ENCODE measurements at regions not wholly inside any gene's neighbourhood (a gene's known extent, or its start where the extent isn't known, plus 50 kb on each side); places are given as distances from the start of the nearest gene placed in this dataset.

DNA sequence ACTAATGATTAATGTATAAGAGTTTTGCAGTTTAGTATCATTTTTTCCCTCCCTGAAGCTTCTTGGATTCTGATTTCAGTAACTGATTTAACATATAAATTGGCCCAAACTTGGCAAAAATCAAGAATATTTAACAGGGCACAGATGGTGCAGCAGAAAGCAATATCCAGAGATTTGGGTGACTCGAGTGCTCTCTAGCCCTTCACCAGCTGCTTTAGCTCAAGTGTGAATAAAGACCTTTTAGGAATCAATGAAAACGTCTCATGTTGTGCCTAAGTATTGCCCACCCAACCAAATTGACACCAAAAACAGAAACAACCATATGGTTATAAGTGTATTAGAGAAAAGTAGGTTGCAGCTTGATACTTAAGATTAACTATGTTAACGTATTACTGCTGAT lies 933.4 kb upstream of the PTPRD start:
- Histone ChIP-seq H3K4me3 (ENCODE audit: low read length) (no peak overlapping the region), H3K4me1 (ENCODE audit: control insufficient read depth, insufficient read depth, low read length) (no peaks in the 10 kb centered on the region), H3K27ac (ENCODE audit: low read length) (no peak overlapping the region), H3K36me3 (ENCODE audit: control insufficient read depth, insufficient read depth, low read length) (no peaks in the 10 kb centered on the region), H3K9me3 (ENCODE audit: control insufficient read depth, insufficient read depth, low read length) (peaks cover 12% of the 10 kb centered on the region), H3K27me3 (ENCODE audit: control insufficient read depth, insufficient read depth, low read length) (no peaks in the 10 kb centered on the region)
- no peak for TF ChIP-seq CTCF (IDR thresholded peaks at IDR 0.05)
- Mint-ChIP-seq H3K4me1 (no peaks in the 10 kb centered on the region), H3K36me3 (no peaks in the 10 kb centered on the region), H3K27me3 (ENCODE audit: low read depth in 2 of 2) (no peaks in the 10 kb centered on the region), H3K9me3 (peaks cover 0 to 6% of the 10 kb centered on the region in 2 donors), H3K27ac (no peak overlapping the region), H3K4me3 (no peak overlapping the region)
- WGBS (ENCODE audit: insufficient coverage) = 75% methylated on average over 1 of the region's 3 CpGs
- DNase-seq (no peak), ATAC-seq (no peak)
- intact Hi-C loops (cut with micrococcal nuclease) = no loop called here

DNA sequence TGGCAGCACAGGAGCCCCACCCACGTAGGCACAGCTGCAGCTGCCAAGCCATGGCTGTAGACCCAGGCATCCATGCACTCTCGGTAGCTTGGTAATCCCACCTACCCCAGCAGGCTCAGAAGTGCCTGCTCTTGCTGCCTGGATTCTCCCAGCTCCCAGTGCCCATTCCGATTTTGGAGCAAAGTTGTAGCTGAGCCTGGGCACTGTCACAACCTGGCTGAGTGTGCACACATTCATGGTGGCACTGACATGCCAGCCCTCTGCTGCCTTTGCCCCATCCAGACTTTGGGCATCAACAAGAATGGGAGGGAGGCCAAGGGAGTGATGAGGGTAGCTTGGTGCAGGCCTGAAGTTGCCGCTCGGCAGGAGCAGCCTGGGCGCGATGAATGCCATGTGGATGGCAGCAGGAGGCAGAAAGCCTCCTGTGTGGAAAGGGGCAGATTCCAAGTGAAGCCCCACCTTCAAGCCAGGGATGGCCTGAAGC lies 936.6 kb upstream of the PTPRD start:
- Histone ChIP-seq H3K4me3 (ENCODE audit: low read length) (no peak overlapping the region), H3K4me1 (ENCODE audit: control insufficient read depth, insufficient read depth, low read length) (no peaks in the 10 kb centered on the region), H3K27ac (ENCODE audit: low read length) (no peak overlapping the region), H3K27me3 (ENCODE audit: control insufficient read depth, insufficient read depth, low read length) (no peaks in the 10 kb centered on the region), H3K36me3 (ENCODE audit: control insufficient read depth, insufficient read depth, low read length) (no peaks in the 10 kb centered on the region), H3K9me3 (ENCODE audit: control insufficient read depth, insufficient read depth, low read length) (peaks cover 10% of the 10 kb centered on the region)
- intact Hi-C loops (cut with micrococcal nuclease) = no loop called here
- ATAC-seq (no peak), DNase-seq (no peak)
- H3K36me3 Mint-ChIP-seq = no peaks in the 10 kb centered on the region
- TF ChIP-seq CTCF (IDR thresholded peaks at IDR 0.05) = no peak
- H3K9me3 Mint-ChIP-seq = peaks cover 6 to 14% of the 10 kb centered on the region in 2 donors
- H3K4me1 Mint-ChIP-seq = no peaks in the 10 kb centered on the region
- H3K27ac Mint-ChIP-seq = no peak overlapping the region
- WGBS (ENCODE audit: insufficient coverage) = 86% methylated on average over 7 of the region's 7 CpGs
- no peak overlapping the region for H3K4me3 Mint-ChIP-seq
- no peaks in the 10 kb centered on the region for H3K27me3 Mint-ChIP-seq (ENCODE audit: low read depth in 2 of 2)

DNA sequence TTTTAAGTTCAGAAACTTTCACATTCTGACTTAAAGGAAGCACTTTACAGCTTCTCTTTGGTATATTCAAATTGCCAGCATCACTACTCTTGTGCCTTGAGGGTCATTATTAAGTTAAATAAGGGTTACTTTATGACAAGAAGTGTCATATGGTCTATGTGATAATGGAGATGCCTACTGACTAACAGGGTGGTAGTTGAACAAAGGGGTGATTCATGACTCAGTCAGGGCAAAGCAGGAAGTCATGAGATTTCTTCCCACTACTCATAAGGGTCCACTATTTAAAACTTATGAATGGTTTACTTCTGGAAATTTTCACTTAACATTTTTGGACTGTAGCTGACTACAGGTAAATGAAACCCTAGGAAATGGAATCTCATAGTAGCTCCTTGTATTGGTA lies 938.3 kb upstream of the PTPRD start:
- DNase-seq (no peak), ATAC-seq (no peak)
- Histone ChIP-seq H3K9me3 (ENCODE audit: control insufficient read depth, insufficient read depth, low read length) (peaks cover 10% of the 10 kb centered on the region), H3K36me3 (ENCODE audit: control insufficient read depth, insufficient read depth, low read length) (no peaks in the 10 kb centered on the region), H3K27ac (ENCODE audit: low read length) (no peak overlapping the region), H3K27me3 (ENCODE audit: control insufficient read depth, insufficient read depth, low read length) (no peaks in the 10 kb centered on the region), H3K4me1 (ENCODE audit: control insufficient read depth, insufficient read depth, low read length) (no peaks in the 10 kb centered on the region), H3K4me3 (ENCODE audit: low read length) (no peak overlapping the region)
- H3K27me3 Mint-ChIP-seq (ENCODE audit: low read depth in 2 of 2) = no peaks in the 10 kb centered on the region
- H3K27ac Mint-ChIP-seq = no peak overlapping the region
- intact Hi-C loops (cut with micrococcal nuclease) = no loop called here
- peaks cover 15 to 18% of the 10 kb centered on the region in 2 donors for H3K9me3 Mint-ChIP-seq
- TF ChIP-seq CTCF (IDR thresholded peaks at IDR 0.05) = no peak
- H3K36me3 Mint-ChIP-seq = no peaks in the 10 kb centered on the region
- no peaks in the 10 kb centered on the region for H3K4me1 Mint-ChIP-seq
- H3K4me3 Mint-ChIP-seq = no peak overlapping the region

GRCh38 chr9:11558043-11558442 lies 945.2 kb upstream of the PTPRD start:
- no peak overlapping the region for H3K27ac Mint-ChIP-seq
- H3K27me3 Mint-ChIP-seq (ENCODE audit: low read depth in 2 of 2) = no peaks in the 10 kb centered on the region
- DNase-seq (no peak), ATAC-seq (no peak)
- no peak for TF ChIP-seq CTCF (IDR thresholded peaks at IDR 0.05)
- H3K4me3 Mint-ChIP-seq = no peak overlapping the region
- H3K4me3 ChIP-seq (ENCODE audit: low read length) = no peak overlapping the region
- H3K27ac ChIP-seq (ENCODE audit: low read length) = no peak overlapping the region
- H3K9me3 ChIP-seq (ENCODE audit: control insufficient read depth, insufficient read depth, low read length) = no peaks in the 10 kb centered on the region
- H3K27me3 ChIP-seq (ENCODE audit: control insufficient read depth, insufficient read depth, low read length) = no peaks in the 10 kb centered on the region
- intact Hi-C loops (cut with micrococcal nuclease) = no loop called here
- no peaks in the 10 kb centered on the region for H3K4me1 Mint-ChIP-seq
- H3K4me1 ChIP-seq (ENCODE audit: control insufficient read depth, insufficient read depth, low read length) = no peaks in the 10 kb centered on the region
- no CpG with 5 or more reads among the region's 2 CpGs for WGBS (ENCODE audit: insufficient coverage)
- peaks cover 20% of the 10 kb centered on the region for H3K36me3 Mint-ChIP-seq
- H3K36me3 ChIP-seq (ENCODE audit: control insufficient read depth, insufficient read depth, low read length) = no peaks in the 10 kb centered on the region
- H3K9me3 Mint-ChIP-seq = peaks cover 23 to 31% of the 10 kb centered on the region in 2 donors
